HG03469 (cell line): ENCODE measurements at regions not wholly inside any gene's neighbourhood (a gene's known extent, or its start where the extent isn't known, plus 50 kb on each side); places are given as distances from the start of the nearest gene placed in this dataset.
"Not testable (repeated sequence)": the region's sequence is repeated elsewhere in the genome, so short reads cannot be mapped to it uniquely, and the experiment has no call there.

ENCODE experiments used
- ATAC-seq: cut with Tn5 transposase; IDR thresholded peaks from one replicate; pipeline ENCODE4 v1.9.1; 2021; ENCODE audit warnings: mild to moderate bottlenecking, moderate library complexity, moderate number of reproducible peaks; ENCODE audit not compliant: unreplicated experiment

DNA sequence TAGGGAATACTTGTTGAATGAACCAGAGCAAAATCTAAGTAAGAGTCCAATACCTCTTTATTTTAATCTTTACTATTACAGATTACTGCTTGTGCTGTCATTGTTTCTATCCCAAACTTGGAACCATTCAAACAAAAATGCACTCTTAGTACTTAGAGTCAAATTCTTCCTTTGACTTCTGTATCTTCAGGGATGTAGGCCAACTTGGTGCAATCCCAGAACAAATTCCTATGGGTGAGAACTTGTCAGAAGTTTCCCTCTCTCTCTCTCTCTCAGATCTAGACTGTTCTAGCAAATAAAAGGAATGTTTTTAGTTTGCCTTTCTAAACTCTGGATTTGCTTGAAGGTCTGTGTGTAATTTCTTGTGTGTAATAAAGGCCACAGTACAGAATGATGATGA is 329.0 kb upstream of the TMTC4 start:
- ATAC-seq, result no peak

DNA sequence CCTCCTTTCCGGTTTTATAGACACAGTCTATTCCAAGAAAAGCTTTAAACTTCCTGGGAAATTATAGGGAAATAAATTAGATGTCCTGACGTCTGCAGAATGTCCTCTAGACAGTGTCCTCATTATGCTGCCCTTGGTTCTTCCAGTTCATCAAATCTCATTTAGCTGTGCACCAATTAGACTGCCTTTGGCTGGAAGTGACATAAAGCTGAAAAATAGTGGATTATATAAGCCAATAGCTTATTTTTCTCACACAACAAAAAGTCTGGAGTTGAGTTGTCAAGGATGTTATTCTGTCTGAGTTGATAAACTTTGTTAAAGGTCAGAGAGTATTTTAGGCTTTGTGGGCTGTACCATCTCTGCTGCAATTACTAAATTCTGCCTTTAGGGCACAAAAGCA is 314.8 kb upstream of the TMTC4 start:
- ATAC-seq, result no peak

- no peak for ATAC-seq
Measured at GRCh38 chr13:100988921-100989320, 314.3 kb upstream of the TMTC4 start.

DNA sequence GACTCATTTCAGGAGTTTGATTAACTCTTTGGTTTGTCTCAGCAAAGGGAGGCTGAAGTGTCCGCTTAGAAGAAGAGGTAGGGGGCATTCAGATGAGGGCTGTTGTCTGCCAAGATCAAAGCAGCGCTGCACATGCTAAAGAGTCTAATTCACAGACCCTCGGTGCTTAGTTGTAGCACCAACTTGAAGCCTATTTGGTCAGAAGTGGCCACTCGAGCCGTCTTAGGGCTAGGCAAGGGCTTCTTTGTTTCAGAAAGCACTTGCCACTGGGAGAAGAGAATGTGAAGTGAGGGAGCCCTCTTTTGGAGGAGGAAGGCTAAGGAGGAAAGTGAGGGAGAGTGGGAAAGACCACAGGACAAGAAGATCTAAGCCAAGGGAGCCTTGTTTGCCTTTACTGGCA is 313.4 kb upstream of the TMTC4 start:
- no peak for ATAC-seq

DNA sequence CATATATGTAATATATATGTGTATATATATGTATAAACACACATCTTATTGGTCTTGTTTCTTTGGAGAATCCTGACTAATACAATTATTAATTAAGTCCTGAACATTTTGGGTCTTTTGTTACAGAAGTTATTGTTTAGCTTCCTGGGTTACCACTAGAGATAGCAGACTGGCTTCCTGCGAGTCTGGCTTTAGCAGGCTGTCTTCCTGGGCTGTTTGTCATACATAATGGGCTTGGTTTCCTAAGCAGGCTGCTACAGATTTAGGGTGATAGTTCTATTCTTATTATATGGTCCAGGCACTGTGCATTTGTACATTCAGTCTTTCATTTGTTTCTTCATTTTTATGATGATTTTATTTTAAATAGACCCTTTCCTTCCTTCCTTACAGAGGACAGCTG is 312.0 kb upstream of the TMTC4 start:
- no peak for ATAC-seq

GRCh38 chr13:100984085-100984705 is 309.6 kb upstream of the TMTC4 start:
- ATAC-seq, result no peak

DNA sequence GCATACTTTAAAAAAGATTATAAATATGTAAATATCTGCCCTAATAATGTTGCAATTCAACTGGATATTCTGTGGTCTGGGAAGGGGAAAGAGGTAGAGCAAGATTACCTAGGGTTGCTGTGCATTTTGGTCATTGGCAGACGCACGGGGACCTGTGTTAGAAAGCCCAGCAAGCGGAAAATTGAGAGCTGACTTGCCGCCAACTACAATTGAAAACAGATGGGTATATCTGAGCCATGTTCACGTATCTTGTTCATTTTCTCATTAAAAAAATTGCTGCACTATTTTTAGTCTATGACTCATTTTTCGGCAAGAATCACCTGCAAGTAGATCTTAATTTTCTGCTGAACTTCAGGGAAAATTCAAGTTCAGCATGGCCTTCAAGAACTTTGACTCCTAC is 308.5 kb upstream of the TMTC4 start:
- ATAC-seq, result no peak

GRCh38 chr13:100980171-100980570 is 305.6 kb upstream of the TMTC4 start:
- ATAC-seq, result no peak

GRCh38 chr13:100977841-100978240 is 303.2 kb upstream of the TMTC4 start:
- ATAC-seq, result no peak

DNA sequence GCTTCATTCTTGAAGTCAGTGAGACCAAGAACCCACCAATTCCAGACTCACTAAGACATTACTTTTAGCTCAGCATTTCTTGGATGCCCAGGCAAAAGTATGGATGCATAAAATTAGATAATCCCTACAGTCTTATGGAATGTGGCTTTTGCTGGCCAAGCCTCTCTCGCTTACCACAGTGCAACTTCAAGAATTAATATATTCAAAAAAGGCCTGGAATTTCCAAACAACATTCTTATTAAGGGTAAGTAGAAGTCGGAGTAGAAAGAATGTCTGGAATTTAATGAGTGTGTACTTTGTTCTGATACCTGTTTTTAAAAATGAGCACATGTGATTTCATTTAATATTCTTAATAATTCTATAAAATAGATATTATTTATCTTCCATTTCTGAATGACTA is 302.4 kb upstream of the TMTC4 start:
- ATAC-seq, result no peak

DNA sequence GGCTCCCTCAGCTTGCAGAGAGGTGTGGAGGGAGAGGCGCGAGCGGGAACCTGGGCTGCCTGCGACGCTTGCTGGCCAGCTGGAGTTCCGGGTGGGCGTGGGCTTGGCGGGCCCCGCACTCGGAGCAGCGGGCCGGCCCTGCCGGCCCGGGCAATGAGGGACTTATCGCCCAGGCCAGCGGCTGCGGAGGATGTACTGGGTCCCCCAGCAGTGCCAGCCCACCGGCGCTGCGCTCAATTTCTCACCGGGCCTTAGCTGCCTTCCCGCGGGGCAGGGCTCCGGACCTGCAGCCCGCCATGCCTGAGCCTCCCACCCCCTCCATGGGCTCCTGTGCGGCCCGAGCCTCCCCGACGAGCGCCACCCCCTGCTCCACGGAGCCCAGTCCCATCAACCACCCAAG is 301.1 kb upstream of the TMTC4 start:
- not testable (repeated sequence) for ATAC-seq

- ATAC-seq, result no peak
Measured at GRCh38 chr13:100962585-100962984, 288.0 kb upstream of the TMTC4 start.

DNA sequence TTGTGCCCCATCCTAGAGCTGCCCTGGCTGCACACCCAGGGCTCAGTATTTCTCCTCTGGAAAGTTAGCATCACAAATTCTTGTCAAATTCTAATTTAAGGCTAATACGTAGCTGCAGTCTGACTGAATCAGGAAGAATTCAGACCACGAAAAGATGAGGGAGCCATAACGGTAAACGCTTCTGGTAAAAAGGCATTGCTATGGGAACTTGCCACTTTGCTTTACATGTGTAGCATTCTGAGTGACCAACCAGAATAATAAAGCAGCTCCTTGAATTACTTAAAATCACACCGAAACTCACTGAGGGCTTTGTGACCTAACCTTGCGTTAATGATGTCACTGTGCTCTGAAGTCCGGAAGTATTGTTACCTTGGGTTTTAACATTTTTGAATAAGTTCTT is 286.6 kb upstream of the TMTC4 start:
- ATAC-seq, result no peak

GRCh38 chr13:100958831-100959230 is 284.2 kb upstream of the TMTC4 start:
- ATAC-seq, result no peak

GRCh38 chr13:100957741-100958140 is 283.1 kb upstream of the TMTC4 start:
- no peak for ATAC-seq

- no peak for ATAC-seq
Measured at GRCh38 chr13:100954430-100955305, 280.1 kb upstream of the TMTC4 start.

- no peak for ATAC-seq
Measured at GRCh38 chr13:100951016-100951415, 276.4 kb upstream of the TMTC4 start.

- ATAC-seq, result not testable (repeated sequence)
Measured at GRCh38 chr13:100948937-100949336, 274.3 kb upstream of the TMTC4 start.

- no peak for ATAC-seq
Measured at GRCh38 chr13:100946588-100946987, 272.0 kb upstream of the TMTC4 start.

- ATAC-seq, result no peak
Measured at GRCh38 chr13:100944791-100945345, 270.3 kb upstream of the TMTC4 start.

- ATAC-seq, result no peak
Measured at GRCh38 chr13:100942742-100943141, 268.1 kb upstream of the TMTC4 start.
